Activated CD8-positive, alpha-beta memory T cell treated with anti-CD3 and anti-CD28 coated beads, Interleukin-2, amount 10 ng/mL, durations not matched to agents 7 days and 5 days (primary cell): ENCODE measurements at regions not wholly inside any gene's neighbourhood (a gene's known extent, or its start where the extent isn't known, plus 50 kb on each side); places are given as distances from the start of the nearest gene placed in this dataset.
"Not testable (repeated sequence)": the region's sequence is repeated elsewhere in the genome, so short reads cannot be mapped to it uniquely, and the experiment has no call there.

Experiments
- ATAC-seq: fragments of 150-1000 bp; cut with Tn5 transposase; one replicate; pipeline ENCODE4 v1.10.0; 2021; ENCODE audit warnings: moderate library complexity
- CTCF ChIA-PET: fragments of 350-600 bp; sonication (Branson Sonifier 250); formaldehyde crosslinking; loops from one replicate; lab custom pipeline; 2021; ENCODE audit warnings: antibody characterized with exemption; lab: Charles Lee
- DNase-seq: peaks from one replicate; pipeline ENCODE4 v3.0.0-alpha.2; 2020
- H3K27ac Mint-ChIP-seq: one replicate; pipeline ENCODE4 v1.8.0; 2021; ENCODE audit warnings: mild to moderate bottlenecking, mixed read lengths
- H3K27me3 Mint-ChIP-seq: one replicate; pipeline ENCODE4 v1.8.0; 2021; ENCODE audit warnings: mixed read lengths
- H3K36me3 Mint-ChIP-seq: one replicate; pipeline ENCODE4 v1.8.0; 2021; ENCODE audit warnings: mild to moderate bottlenecking, mixed read lengths
- H3K4me1 Mint-ChIP-seq: one replicate; pipeline ENCODE4 v1.8.0; 2021; ENCODE audit warnings: mixed read lengths
- H3K4me3 Mint-ChIP-seq: one replicate; pipeline ENCODE4 v1.8.0; 2021; ENCODE audit warnings: mild to moderate bottlenecking, moderate library complexity, mixed read lengths
- H3K9me3 Mint-ChIP-seq: one replicate; pipeline ENCODE4 v1.8.0; 2022; ENCODE audit warnings: low read depth, mixed read lengths

- H3K27me3 Mint-ChIP-seq, H3K9me3 Mint-ChIP-seq, H3K27ac Mint-ChIP-seq, DNase-seq, CTCF ChIA-PET, H3K4me1 Mint-ChIP-seq, ATAC-seq, H3K36me3 Mint-ChIP-seq, H3K4me3 Mint-ChIP-seq: not testable (repeated sequence)
Measured at GRCh38 chr3:73193943-73194342, 132.5 kb downstream of the EBLN2 start.

DNA sequence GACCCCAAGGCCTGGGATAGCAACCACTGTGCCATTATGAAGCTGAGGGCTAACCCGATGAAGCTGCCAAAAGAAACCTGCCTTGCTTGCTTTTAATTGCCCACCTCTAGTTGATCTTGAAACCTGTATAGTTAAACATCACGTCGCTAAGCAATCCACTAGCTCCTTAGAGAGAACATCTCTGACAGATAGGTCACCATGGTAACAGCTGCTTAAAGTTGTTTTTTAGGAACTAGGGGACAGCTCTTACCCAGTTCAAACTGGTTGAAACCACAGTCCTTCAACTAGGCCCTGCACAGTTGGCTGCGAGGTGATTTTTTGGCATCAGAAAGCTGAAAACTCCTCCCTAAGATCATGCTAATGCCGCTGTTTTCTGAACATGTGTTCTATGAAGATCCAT lies 135.7 kb downstream of the EBLN2 start:
- H3K27ac Mint-ChIP-seq: no peak overlapping the region
- no peaks in the 10 kb centered on the region for H3K4me1 Mint-ChIP-seq
- no peak for DNase-seq
- no peaks in the 10 kb centered on the region for H3K9me3 Mint-ChIP-seq
- no peak overlapping the region for H3K4me3 Mint-ChIP-seq
- CTCF ChIA-PET: no interaction called here
- H3K36me3 Mint-ChIP-seq: no peaks in the 10 kb centered on the region
- no peaks in the 10 kb centered on the region for H3K27me3 Mint-ChIP-seq
- ATAC-seq: no peak

- H3K4me3 Mint-ChIP-seq: no peak overlapping the region
- CTCF ChIA-PET: no interaction called here
- no peaks in the 10 kb centered on the region for H3K27me3 Mint-ChIP-seq
- ATAC-seq (no peak), DNase-seq (no peak)
- no peak overlapping the region for H3K27ac Mint-ChIP-seq
- no peaks in the 10 kb centered on the region for H3K36me3 Mint-ChIP-seq
- no peaks in the 10 kb centered on the region for H3K9me3 Mint-ChIP-seq
- H3K4me1 Mint-ChIP-seq: no peaks in the 10 kb centered on the region
Measured at GRCh38 chr3:73203101-73203500, 141.6 kb downstream of the EBLN2 start.

- Mint-ChIP-seq H3K27ac (no peak overlapping the region), H3K27me3 (no peaks in the 10 kb centered on the region), H3K9me3 (no peaks in the 10 kb centered on the region), H3K4me1 (no peaks in the 10 kb centered on the region), H3K4me3 (no peak overlapping the region), H3K36me3 (no peaks in the 10 kb centered on the region)
- DNase-seq: no peak
- no peak for ATAC-seq
- CTCF ChIA-PET: no interaction called here
Measured at GRCh38 chr3:73203633-73204032, 142.2 kb downstream of the EBLN2 start.

- no peaks in the 10 kb centered on the region for H3K27me3 Mint-ChIP-seq
- H3K36me3 Mint-ChIP-seq: no peaks in the 10 kb centered on the region
- H3K27ac Mint-ChIP-seq: no peak overlapping the region
- H3K4me3 Mint-ChIP-seq: no peak overlapping the region
- CTCF ChIA-PET: no interaction called here
- DNase-seq (no peak), ATAC-seq (no peak)
- H3K9me3 Mint-ChIP-seq: no peaks in the 10 kb centered on the region
- no peaks in the 10 kb centered on the region for H3K4me1 Mint-ChIP-seq
Measured at GRCh38 chr3:73204841-73205240, 143.4 kb downstream of the EBLN2 start.

GRCh38 chr3:73206030-73206429 lies 144.6 kb downstream of the EBLN2 start:
- DNase-seq (no peak), ATAC-seq (no peak)
- Mint-ChIP-seq H3K4me3 (no peak overlapping the region), H3K36me3 (no peaks in the 10 kb centered on the region), H3K4me1 (no peaks in the 10 kb centered on the region), H3K27ac (no peak overlapping the region), H3K27me3 (no peaks in the 10 kb centered on the region), H3K9me3 (no peaks in the 10 kb centered on the region)
- CTCF ChIA-PET: no interaction called here

GRCh38 chr3:73207946-73208440 lies 146.5 kb downstream of the EBLN2 start:
- Mint-ChIP-seq H3K27me3 (no peaks in the 10 kb centered on the region), H3K9me3 (no peaks in the 10 kb centered on the region), H3K4me1 (no peaks in the 10 kb centered on the region), H3K27ac (no peak overlapping the region), H3K36me3 (no peaks in the 10 kb centered on the region), H3K4me3 (no peak overlapping the region)
- ATAC-seq (no peak), DNase-seq (no peak)
- CTCF ChIA-PET: no interaction called here

DNA sequence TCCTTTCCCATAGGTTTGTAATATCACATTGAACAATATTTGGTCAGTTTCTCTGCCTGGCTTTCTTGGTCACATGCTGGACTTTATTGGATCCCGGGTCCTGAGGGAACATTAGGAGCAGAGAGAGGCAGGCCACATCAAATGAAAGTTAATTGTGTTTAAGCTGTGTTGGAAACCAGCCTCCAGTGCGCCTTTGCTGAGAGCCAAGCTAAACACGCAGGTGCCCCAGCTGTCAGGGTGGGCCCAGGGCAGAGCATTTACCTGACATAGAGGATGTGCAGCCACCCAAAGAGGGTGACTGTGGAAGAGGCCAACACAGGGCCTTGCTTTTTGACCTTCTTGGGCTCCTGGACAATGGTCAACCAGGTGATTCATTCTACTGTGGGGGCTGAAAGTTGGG lies 149.3 kb downstream of the EBLN2 start:
- ATAC-seq (no peak), DNase-seq (no peak)
- H3K27ac Mint-ChIP-seq: no peak overlapping the region
- no peaks in the 10 kb centered on the region for H3K4me1 Mint-ChIP-seq
- H3K9me3 Mint-ChIP-seq: no peaks in the 10 kb centered on the region
- H3K36me3 Mint-ChIP-seq: no peaks in the 10 kb centered on the region
- H3K4me3 Mint-ChIP-seq: no peak overlapping the region
- CTCF ChIA-PET: no interaction called here
- no peaks in the 10 kb centered on the region for H3K27me3 Mint-ChIP-seq

- Mint-ChIP-seq H3K4me1 (no peaks in the 10 kb centered on the region), H3K27me3 (no peaks in the 10 kb centered on the region), H3K36me3 (no peaks in the 10 kb centered on the region), H3K27ac (no peak overlapping the region), H3K4me3 (no peak overlapping the region), H3K9me3 (no peaks in the 10 kb centered on the region)
- DNase-seq (no peak), ATAC-seq (no peak)
- CTCF ChIA-PET: no interaction called here
Measured at GRCh38 chr3:73212683-73213082, 151.2 kb downstream of the EBLN2 start.

GRCh38 chr3:73213896-73214295 lies 152.4 kb downstream of the EBLN2 start:
- H3K36me3 Mint-ChIP-seq: no peaks in the 10 kb centered on the region
- H3K4me1 Mint-ChIP-seq: no peaks in the 10 kb centered on the region
- H3K27ac Mint-ChIP-seq: no peak overlapping the region
- ATAC-seq (no peak), DNase-seq (no peak)
- no peak overlapping the region for H3K4me3 Mint-ChIP-seq
- no peaks in the 10 kb centered on the region for H3K27me3 Mint-ChIP-seq
- CTCF ChIA-PET: no interaction called here
- no peaks in the 10 kb centered on the region for H3K9me3 Mint-ChIP-seq

DNA sequence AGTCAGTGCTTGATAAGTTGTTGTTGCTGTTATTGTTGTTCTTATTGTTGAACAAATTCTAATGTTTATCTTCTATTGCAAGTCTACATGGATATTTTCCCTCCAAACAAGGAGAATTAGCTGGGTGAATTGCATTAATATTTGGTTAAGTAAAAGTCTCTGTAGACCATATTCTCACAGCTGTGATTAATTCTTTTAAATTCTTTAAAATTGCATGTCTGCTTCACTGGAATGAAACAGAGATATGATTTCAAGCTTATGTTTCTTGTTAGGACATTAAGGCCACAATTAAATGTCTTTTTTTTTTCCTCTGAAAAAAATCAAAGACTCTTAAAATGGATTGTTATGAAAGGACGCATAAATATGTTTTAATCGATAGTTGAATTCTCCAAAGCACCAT lies 153.4 kb downstream of the EBLN2 start:
- Mint-ChIP-seq H3K27ac (no peak overlapping the region), H3K4me3 (no peak overlapping the region), H3K4me1 (no peaks in the 10 kb centered on the region), H3K9me3 (no peaks in the 10 kb centered on the region), H3K36me3 (no peaks in the 10 kb centered on the region), H3K27me3 (no peaks in the 10 kb centered on the region)
- DNase-seq: no peak
- CTCF ChIA-PET: no interaction called here
- no peak for ATAC-seq

- DNase-seq (no peak), ATAC-seq (no peak)
- no peaks in the 10 kb centered on the region for H3K27me3 Mint-ChIP-seq
- H3K9me3 Mint-ChIP-seq: no peaks in the 10 kb centered on the region
- no peak overlapping the region for H3K27ac Mint-ChIP-seq
- H3K4me3 Mint-ChIP-seq: no peak overlapping the region
- no peaks in the 10 kb centered on the region for H3K4me1 Mint-ChIP-seq
- CTCF ChIA-PET: no interaction called here
- no peaks in the 10 kb centered on the region for H3K36me3 Mint-ChIP-seq
Measured at GRCh38 chr3:73215281-73215680, 153.8 kb downstream of the EBLN2 start.

- no peak for ATAC-seq
- Mint-ChIP-seq H3K4me3 (no peak overlapping the region), H3K4me1 (no peaks in the 10 kb centered on the region), H3K27ac (no peak overlapping the region), H3K36me3 (no peaks in the 10 kb centered on the region), H3K9me3 (no peaks in the 10 kb centered on the region), H3K27me3 (no peaks in the 10 kb centered on the region)
- DNase-seq: no peak
- CTCF ChIA-PET: no interaction called here
Measured at GRCh38 chr3:73215901-73216300, 154.4 kb downstream of the EBLN2 start.

DNA sequence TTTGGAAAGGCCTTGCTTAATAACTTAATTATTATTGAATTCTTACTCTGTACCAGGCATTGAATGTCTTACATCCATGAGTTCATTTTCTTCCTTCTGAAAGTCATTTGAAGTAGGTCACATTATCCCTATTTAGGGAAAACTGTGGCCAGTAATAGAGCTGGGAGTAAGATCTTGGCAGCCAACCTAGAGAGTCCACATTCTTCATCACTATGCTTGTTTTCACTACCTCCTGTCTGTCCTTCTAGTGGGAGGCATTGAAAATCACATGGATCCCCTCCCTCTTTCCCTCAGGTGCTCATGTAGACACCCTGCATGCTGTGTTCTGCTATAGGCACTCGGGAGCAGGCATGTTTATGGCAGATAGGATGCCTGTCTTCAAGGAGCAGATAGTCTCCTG lies 154.9 kb downstream of the EBLN2 start:
- H3K4me3 Mint-ChIP-seq: no peak overlapping the region
- CTCF ChIA-PET: no interaction called here
- no peak overlapping the region for H3K27ac Mint-ChIP-seq
- H3K9me3 Mint-ChIP-seq: no peaks in the 10 kb centered on the region
- no peaks in the 10 kb centered on the region for H3K27me3 Mint-ChIP-seq
- H3K36me3 Mint-ChIP-seq: no peaks in the 10 kb centered on the region
- ATAC-seq (no peak), DNase-seq (no peak)
- H3K4me1 Mint-ChIP-seq: no peaks in the 10 kb centered on the region

DNA sequence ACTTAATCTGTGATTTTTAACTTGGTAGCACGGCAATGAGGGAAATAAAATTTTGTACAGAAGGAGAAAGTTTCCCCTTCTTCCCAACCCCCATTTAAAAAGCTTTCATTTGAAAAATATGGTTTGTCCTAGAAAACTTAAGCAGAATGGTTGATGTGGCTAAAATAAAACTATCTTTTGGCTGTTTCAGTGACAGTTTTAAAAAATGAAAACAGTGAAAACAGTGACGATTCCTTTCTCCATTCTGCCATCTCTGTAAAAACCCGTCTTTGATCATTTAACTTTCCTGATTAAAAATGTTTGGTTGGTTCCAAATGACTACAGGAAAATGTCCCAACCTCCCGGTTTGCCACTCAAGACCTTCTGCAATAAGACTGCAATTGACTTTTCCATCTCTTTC lies 160.7 kb downstream of the EBLN2 start:
- H3K9me3 Mint-ChIP-seq: no peaks in the 10 kb centered on the region
- CTCF ChIA-PET: no interaction called here
- no peaks in the 10 kb centered on the region for H3K36me3 Mint-ChIP-seq
- no peak overlapping the region for H3K27ac Mint-ChIP-seq
- H3K4me3 Mint-ChIP-seq: no peak overlapping the region
- DNase-seq (no peak), ATAC-seq (no peak)
- H3K27me3 Mint-ChIP-seq: no peaks in the 10 kb centered on the region
- no peaks in the 10 kb centered on the region for H3K4me1 Mint-ChIP-seq
